ENCODE measurements at regions not wholly inside any gene's neighbourhood (a gene's known extent, or its start where the extent isn't known, plus 50 kb on each side); places are given as distances from the start of the nearest gene placed in this dataset.

DNA sequence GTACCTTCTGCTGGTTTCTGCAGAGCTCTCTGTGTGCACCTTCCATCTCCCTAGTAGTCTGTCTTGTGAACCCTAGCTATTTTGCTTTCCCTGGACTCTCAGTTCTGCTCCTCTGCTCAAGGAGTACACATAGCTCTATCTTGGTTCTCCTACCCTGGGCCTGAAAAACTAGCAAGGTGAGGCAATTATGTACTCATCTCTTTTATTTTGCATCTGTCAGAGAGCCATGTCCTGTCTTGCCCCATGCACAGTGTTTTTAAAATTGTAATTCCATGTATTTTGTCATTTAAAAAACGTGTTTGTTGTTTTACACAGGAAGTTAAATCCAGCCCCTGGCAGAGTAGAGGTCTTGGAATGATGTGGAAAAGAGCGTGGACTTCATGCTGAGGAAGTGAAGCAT is 684.9 kb upstream of the CPEB2 start:
- 84% methylated on average over 2 of the region's 2 CpGs; no CpG with 5 or more reads in 1 of the 2 experiments for WGBS, 2 experiments (ENCODE audit: extremely low coverage in 1 of 2, insufficient coverage in 1 of 2, insufficient read length in 1 of 2, insufficient replicate concordance in 2 of 2, low coverage in 1 of 2, low lambda C conversion rate in 2 of 2, missing lambda C conversion rate in 1 of 2)
- Histone ChIP-seq H2AFZ (ENCODE audit: low read length) (no peak overlapping the region), H3K36me3 (ENCODE audit: control insufficient read depth in 2 of 4, insufficient read depth in 4 of 4, low read length in 3 of 4) (no peaks in the 10 kb centered on the region)
- TF ChIP-seq BACH1 (IDR thresholded peaks at IDR 0.05; ENCODE audit: low read length) (no peak), ZNF274 (IDR thresholded peaks at IDR 0.05; ENCODE audit: borderline replicate concordance, extremely low read depth, low read length) (no peak), JUND (IDR thresholded peaks at IDR 0.05; ENCODE audit: low read length) (no peak), GABPA (IDR thresholded peaks at IDR 0.05; ENCODE audit: borderline replicate concordance, insufficient read depth, low read length) (no peak), BRCA1 (IDR thresholded peaks at IDR 0.05; ENCODE audit: low read depth, low read length) (no peak), BCL11A (IDR thresholded peaks at IDR 0.05; ENCODE audit: low read depth in 2 of 2, low read length in 2 of 2) (no peak), SIN3A (conservative IDR thresholded peaks at IDR 0.05 in 1 of 2, IDR thresholded peaks at IDR 0.05 in 1 of 2; ENCODE audit: low read depth in 1 of 2, low read length in 2 of 2) (no peak), RXRA (IDR thresholded peaks at IDR 0.05; ENCODE audit: insufficient read depth, low read depth, low read length) (no peak), CBX5 (IDR thresholded peaks at IDR 0.05; ENCODE audit: low read depth, low read length) (no peak), POU5F1 (IDR thresholded peaks at IDR 0.05; ENCODE audit: low read depth, low read length) (no peak), YY1 (IDR thresholded peaks at IDR 0.05; ENCODE audit: low read depth, low read length) (no peak), TEAD4 (IDR thresholded peaks at IDR 0.05; ENCODE audit: low read depth, low read length) (no peak)
- TF ChIP-seq, protein P1, sequence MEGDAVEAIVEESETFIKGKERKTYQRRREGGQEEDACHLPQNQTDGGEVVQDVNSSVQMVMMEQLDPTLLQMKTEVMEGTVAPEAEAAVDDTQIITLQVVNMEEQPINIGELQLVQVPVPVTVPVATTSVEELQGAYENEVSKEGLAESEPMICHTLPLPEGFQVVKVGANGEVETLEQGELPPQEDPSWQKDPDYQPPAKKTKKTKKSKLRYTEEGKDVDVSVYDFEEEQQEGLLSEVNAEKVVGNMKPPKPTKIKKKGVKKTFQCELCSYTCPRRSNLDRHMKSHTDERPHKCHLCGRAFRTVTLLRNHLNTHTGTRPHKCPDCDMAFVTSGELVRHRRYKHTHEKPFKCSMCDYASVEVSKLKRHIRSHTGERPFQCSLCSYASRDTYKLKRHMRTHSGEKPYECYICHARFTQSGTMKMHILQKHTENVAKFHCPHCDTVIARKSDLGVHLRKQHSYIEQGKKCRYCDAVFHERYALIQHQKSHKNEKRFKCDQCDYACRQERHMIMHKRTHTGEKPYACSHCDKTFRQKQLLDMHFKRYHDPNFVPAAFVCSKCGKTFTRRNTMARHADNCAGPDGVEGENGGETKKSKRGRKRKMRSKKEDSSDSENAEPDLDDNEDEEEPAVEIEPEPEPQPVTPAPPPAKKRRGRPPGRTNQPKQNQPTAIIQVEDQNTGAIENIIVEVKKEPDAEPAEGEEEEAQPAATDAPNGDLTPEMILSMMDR (IDR thresholded peaks at IDR 0.05; ENCODE audit: control extremely low read depth in 1 of 3, insufficient read depth in 1 of 3, low read depth in 1 of 3, low read length in 3 of 3): no peak

More for the DNA sequence above, 684.9 kb upstream of the CPEB2 start:
- Histone ChIP-seq H3K56ac (replicated peaks; ENCODE audit: insufficient read length, low read depth, low read length) (no peak overlapping the region), H3K79me2 (ENCODE audit: control insufficient read depth in 1 of 2, insufficient read depth in 2 of 2, low read length in 2 of 2) (no peaks in the 10 kb centered on the region), H2BK15ac (ENCODE audit: low read length) (no peak overlapping the region), H3K4me1 (replicated peaks in 1 of 4; ENCODE audit: control insufficient read depth in 3 of 4, insufficient read depth in 4 of 4, low read length in 3 of 4) (no peaks in the 10 kb centered on the region), H3K23ac (ENCODE audit: insufficient read length) (no peak overlapping the region), H4K91ac (replicated peaks; ENCODE audit: insufficient read length, low read length) (no peak overlapping the region), H2AK5ac (ENCODE audit: low read depth, low read length) (no peak overlapping the region), H3K4me3 (ENCODE audit: extremely low read depth in 1 of 4, insufficient read depth in 2 of 4, low read depth in 3 of 4, low read length in 4 of 4) (no peak overlapping the region), H3K4ac (replicated peaks; ENCODE audit: insufficient read length, low read depth, low read length) (no peak overlapping the region), H3K14ac (ENCODE audit: insufficient read length) (no peak overlapping the region), H3K79me1 (ENCODE audit: low read depth, low read length) (no peaks in the 10 kb centered on the region), H2BK5ac (ENCODE audit: low read depth, low read length) (no peak overlapping the region), H2BK12ac (ENCODE audit: low read depth, low read length) (no peak overlapping the region), H2BK120ac (replicated peaks; ENCODE audit: low read depth, low read length) (no peak overlapping the region), H3K27me3 (replicated peaks in 1 of 4; ENCODE audit: control insufficient read depth in 3 of 4, extremely low read depth in 1 of 4, insufficient read depth in 3 of 4, low read length in 3 of 4) (peaks cover 0 to 1% (median 0%) of the 10 kb centered on the region in 4 experiments; a peak in 1 of 7 replicates), H3K9ac (replicated peaks in 1 of 4; ENCODE audit: extremely low read depth in 1 of 4, low read depth in 3 of 4, low read length in 3 of 4) (no peak overlapping the region), H3K9me3 (ENCODE audit: insufficient read depth in 2 of 2, low read depth in 1 of 2, low read length in 1 of 2) (no peaks in the 10 kb centered on the region), H3K23me2 (ENCODE audit: low read depth, low read length) (no peaks in the 10 kb centered on the region), H4K5ac (ENCODE audit: insufficient read length, low read depth, low read length) (no peak overlapping the region), H3K4me2 (ENCODE audit: insufficient read depth in 1 of 2, low read depth in 2 of 2, low read length in 2 of 2) (no peak overlapping the region), H4K20me1 (replicated peaks in 1 of 2; ENCODE audit: control insufficient read depth in 1 of 2, insufficient read depth in 2 of 2, low read length in 2 of 2) (no peaks in the 10 kb centered on the region), H2BK20ac (ENCODE audit: low read length) (no peak overlapping the region), H3K27ac (ENCODE audit: low read depth, low read length) (no peak overlapping the region), H3K18ac (ENCODE audit: extremely low read depth, low read length) (no peak overlapping the region), H4K8ac (ENCODE audit: extremely low read depth, insufficient read depth, low read length) (no peak overlapping the region)
- DNase-seq (ENCODE audit: low read depth in 1 of 2, low spot score in 2 of 2) (no peak), FAIRE-seq (no peak)
- ChIA-PET POLR2A (ENCODE audit: partially characterized antibody) (no interaction called here), CTCF (ENCODE audit: partially characterized antibody) (interaction anchor here (0.6 kb wide), 1 partner anchor 268 kb away, joined by 5 read pairs; no protein-coding TSS in a partner anchor)

Data from H1 (cell line).